NCI-H1417 (cell line): ENCODE measurements at regions not wholly inside any gene's neighbourhood (a gene's known extent, or its start where the extent isn't known, plus 50 kb on each side); places are given as distances from the start of the nearest gene placed in this dataset.

Experiments
- DNase-seq, 3 experiments: peaks; one replicate each; lab custom pipeline; 2025; lab: John Stamatoyannopoulos, UW

DNA sequence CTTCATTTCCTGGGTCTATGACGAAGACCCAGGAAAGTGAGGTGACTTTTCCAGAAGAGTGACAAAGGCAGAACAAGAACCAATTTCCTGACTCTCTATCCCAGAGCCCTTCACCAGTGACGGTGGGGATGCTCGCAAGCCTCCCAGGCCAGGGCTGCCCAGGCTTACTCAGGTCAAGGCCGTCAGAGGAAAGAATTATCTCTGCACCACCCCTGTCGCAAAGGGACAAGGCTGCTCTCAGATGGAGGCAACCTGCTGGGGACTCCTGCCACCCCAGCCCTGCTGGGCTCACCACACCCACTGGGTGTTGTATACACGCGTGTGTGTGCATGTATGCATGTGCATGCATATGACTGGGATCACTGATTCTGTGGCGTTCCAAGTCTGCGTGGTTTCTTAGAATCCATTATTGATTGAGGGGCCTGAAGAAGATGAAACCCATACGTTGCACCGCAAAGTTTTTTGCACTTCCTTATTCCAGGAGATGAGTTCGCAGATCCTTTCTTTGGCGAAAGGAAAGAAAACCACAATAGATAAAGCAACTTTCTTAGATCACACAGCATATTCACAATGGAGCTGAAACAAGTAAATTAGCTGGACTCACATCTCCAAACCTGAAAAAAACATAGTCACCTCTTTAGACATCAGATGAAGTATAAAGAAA lies 255.8 kb downstream of the RHOU start:
- no peak for DNase-seq

DNA sequence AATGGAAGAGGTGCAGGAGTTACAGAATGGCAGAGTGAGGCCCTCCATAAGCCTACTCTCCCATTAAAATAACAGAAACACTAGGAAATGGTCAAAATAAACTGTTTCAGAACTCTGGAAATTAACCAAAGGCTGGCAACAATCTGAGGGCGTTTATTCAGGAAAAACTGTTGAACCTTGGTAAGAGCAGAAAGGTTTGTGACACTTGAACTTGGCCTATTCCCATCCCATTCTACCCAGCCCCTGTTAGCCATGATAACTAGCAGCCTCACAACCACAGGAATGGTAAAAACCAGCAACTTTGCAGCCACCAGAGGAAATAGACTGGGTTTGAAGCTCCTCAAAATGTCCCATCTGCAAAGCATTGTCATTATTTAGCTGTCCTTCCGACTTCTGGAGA lies 256.8 kb downstream of the RHOU start:
- DNase-seq, result no peak

DNA sequence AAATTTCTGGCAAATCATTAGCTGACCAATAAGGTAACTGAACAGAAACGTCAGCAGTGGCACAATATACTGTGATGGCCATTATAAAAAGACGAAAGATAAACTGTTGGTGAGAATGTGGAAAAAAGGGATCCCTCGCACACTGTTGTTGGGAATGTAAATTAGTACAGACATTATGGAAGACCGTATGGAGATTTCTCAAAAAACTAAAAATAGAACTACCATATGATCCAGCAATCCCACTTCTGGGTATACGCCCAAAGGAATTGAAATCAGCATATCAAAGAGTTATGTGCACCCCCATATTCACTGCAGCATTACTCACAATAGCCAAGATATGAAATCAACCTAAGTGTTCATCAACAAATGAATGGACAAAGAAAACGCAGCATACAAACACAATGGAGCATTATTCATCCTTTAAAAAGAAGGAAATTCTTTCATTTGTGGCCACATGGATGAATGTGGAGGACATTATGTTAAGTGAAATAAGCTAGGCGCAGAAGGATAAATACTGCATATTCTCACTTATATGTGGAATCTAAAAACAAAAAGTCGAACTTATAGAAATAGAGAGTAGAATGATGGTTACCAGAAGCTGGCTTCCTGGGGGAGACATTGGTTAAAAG lies 257.7 kb downstream of the RHOU start:
- DNase-seq, result no peak

DNA sequence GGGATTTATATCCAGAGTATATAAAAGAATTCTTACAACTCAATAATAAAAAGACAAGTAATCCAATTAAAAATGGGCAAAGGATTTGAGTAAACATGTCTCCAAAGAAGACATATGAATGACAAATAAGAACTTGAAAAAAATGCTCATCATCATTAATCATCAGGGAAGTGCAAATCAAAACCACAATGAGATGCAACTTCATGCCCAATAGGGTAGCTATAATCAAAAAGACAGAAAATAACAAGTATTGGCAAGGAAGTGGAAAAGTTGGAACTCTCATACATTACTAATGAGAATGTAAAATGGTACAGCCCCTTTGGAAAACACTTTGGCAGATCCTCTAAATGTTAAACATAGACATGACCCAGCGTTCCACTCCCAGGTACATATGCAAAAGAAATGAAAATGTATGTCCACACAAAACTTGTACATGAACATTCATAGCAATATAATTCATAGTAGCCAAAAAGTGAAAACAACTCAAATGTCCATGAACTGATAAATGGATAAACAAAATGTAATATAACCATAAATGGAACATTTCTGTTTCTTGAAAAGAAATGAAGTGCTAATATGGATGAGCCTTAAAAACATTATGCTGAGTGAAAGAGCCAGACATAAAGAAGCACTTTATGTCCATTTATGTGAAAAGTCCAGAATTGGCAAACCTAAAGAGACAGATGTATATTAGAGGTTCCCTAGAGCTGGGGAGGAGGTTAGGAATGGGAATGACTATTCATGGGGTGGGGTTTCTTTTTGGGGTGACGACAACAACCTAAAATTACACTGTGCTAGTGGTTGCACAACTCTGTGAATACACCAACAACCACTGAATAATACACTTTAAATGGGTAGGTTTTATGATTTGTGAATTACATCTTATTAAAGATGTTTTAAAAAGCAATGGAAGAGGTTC lies 259.7 kb downstream of the RHOU start:
- no peak for DNase-seq

DNA sequence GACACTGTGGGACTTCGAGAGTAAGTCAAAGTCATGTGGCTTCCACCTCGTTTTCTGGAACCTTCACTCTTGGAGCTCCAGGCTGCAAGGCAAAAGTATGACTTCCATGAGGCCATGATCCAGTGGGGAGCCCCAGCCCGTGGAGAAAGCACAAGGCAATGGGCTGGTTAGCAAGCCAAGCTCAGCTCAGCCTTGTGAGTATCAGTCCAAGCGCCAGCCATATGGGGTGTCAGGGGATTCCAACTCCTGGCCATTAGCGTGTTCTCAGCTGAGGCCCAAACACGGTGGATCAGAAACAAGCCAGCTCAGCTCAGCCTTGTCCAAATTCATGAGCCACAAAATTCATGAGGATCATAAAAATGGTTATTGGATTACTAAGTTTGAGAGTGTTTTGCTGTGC lies 261.0 kb downstream of the RHOU start:
- DNase-seq, result no peak

DNA sequence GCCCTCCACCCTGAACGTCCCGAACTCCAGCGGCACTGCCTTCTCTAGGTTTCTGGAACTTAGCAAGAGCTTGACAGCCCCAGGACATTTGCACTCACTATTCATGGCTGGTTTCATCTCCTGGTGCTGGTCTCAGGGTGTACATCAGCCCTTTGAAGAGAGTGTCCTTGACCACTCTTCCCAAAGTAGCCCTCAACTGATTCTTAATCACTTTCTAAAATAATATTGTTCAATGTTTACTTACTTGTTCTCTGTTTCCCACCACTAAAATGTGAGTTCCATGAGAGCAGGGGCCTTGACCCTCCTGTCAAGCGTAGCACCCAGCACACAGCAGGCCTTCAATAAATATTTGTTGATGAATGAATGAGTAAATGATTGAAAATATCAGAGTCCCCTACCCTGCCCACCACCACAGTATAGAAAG lies 262.5 kb downstream of the RHOU start:
- no peak for DNase-seq

DNA sequence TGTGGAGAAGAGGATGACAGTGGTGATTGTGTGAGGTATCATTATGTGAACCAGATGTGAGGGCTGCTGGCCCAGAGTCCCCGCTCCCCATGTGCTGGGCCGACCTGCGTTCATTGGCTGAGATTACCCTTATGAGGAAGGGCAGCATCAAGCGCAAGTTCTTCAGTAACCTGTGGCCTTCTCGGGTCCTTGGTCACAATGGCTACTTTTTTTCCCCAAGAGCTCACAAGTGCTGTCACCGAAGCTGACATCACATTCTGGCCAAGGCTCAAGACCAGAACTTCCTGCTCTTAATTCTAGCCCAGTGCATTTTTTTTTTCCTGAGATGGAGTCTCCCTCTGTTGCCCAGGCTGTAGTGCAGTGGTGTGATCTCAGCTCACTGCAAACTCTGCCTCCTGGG lies 262.9 kb downstream of the RHOU start:
- DNase-seq, result no peak

DNA sequence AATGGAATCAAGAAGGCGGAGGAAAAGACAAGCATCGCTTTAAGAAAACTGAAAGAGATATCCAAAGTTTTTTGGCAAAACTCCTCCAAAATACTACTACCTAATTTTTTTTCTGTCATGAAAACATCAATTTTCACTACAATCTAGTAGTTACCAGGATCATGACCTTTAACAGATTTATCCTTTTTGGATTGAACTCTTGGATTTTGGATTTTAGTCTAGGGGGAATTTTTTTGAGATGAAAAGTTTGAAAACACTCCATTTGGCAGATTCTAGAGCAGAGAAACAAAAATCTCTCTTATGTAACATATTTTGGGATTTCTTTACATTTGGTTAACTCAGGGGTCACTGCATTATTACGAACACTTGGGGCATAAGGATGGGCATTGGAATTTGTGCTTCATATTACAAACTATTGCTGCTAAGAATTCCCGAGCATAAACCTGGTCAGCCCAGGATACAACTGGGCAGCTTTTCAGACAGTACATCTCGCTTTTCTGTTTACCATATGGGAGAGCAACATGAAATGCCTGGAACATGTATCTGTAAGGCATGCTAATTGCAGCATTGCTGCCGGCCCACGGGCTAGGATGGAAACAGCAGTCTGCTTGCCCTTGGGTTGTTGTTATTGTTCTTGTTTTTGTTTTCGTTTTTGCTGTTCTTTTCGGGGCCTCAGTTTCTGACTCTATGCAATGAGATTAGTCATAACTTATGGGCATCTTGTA lies 264.3 kb downstream of the RHOU start:
- DNase-seq, result no peak

DNA sequence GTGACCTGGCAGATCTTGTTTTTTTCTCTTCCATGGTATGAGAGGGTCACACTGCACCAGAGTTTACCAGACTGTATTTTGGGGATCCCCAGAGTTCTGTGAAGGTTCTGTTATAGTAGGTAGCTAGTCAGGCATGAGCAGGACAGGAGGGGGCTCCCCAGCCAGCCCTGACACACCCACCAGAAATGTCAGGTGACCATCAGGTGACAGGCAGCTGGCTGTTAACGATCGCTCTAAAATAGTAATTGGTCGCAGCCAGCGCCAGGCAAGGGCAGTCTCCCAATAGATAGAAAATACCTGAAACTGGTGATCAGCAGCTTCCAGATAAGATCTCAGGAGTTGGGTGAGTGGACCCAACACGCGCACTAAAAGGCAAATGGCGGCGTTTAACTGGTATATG lies 264.9 kb downstream of the RHOU start:
- no peak for DNase-seq

DNA sequence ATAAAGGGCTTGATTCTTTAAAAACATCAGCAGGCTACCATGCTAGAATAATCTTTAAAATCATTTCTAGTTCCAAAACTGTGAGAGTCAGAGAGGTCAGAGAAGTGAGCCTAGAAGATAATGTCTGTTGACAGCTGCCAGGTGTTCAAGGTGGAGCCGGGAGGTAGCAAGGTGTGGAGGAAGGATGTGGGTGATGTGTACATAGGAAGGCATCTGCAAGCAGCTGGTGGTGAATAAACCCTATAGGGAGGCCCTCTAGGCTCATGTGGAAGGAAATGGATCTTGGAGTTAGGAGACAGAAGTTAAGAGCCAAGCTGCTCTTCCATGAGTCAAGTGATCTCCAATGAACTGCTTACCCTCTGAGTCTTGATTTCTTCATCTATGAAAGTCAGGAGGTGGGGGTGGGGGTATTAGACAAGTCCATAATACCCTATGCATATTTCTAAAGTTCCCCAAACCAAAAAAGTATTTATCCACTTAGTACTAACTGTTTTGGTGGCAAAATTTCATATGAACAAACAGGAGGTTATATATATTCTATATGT lies 266.3 kb downstream of the RHOU start:
- peak in 1 of 3 experiments; percentile 3 for DNase-seq

DNA sequence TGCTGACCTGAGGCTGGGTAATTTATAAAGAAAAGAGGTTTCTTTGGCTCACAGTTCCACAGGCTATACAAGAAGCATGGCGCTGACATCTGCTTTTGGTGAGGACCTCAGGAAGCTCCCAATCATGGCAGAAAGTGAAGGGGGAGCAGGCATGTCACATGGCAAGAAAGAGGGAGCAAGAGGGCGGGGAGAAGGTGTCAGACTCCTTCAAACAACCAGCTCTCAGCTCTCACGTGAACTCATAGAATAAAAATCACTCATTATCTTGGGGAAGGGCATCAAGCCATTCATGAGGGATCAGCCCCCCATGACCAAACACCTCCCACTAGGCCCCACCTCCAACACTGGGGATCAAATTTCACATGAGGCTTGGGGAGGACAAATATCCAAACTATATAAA lies 266.8 kb downstream of the RHOU start:
- no peak for DNase-seq

DNA sequence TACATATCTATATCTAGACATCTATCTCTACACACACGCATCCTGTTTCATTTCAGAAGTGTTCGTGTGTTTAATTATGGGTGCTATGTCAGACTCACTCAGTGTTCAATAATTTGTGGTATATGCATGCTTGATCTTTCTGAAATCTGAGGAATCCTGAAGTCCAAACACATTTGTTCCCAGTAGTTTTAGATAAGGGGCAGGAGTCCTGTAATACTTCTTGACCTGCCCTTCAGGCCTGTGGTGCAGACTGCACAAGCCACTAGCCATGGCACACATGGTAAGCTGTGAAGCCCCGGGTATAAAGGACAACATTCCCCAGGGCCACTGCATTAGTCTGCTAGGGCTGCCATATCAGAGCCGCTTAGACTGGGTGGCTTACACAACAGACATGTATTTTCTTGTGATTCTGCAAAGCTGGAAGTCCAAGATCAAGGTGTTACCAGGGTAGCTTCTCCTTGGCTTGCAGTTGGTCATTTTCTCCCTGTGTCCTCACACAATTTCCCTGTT lies 267.2 kb downstream of the RHOU start:
- DNase-seq, result no peak

DNA sequence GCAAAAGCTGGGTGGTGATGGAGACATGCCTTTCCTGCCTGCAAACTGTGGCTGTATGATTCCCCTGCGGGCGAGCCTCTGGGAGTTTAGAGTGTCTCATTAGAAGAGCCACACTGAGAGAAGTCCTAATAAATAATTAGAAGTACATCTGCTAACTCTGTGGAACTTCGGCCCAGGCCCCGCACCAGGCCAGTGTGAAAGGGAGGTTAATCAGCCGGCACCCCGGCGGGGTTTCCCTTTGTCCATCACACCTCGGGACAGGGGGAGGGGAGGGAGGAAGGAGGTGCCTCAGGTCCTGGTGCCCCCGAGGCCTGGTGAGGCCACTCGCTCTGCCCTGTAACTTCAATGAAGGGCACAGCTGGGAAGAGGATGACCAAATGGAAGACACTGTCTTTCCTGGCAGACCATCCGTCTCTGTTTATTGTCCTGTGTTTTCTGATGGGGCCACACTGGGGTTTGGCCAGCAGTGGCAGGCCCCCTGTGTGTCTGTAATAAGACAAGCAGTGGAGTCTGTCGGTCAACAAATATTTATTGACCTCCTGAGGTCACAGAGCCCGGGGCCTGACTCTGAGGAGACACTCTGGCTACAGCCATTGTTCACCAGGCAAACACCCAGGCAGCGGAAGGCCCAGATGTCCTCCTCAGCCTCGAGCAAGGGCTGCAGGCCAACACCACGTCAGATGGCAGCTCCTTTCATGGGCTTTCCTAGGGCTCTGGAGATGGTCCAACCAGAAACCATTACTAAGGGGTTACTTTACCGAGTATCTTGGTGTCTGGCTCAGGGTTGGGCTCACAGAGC lies 267.5 kb upstream of the RAB4A start:
- peak in 1 of 3 experiments; percentile 4 for DNase-seq

DNA sequence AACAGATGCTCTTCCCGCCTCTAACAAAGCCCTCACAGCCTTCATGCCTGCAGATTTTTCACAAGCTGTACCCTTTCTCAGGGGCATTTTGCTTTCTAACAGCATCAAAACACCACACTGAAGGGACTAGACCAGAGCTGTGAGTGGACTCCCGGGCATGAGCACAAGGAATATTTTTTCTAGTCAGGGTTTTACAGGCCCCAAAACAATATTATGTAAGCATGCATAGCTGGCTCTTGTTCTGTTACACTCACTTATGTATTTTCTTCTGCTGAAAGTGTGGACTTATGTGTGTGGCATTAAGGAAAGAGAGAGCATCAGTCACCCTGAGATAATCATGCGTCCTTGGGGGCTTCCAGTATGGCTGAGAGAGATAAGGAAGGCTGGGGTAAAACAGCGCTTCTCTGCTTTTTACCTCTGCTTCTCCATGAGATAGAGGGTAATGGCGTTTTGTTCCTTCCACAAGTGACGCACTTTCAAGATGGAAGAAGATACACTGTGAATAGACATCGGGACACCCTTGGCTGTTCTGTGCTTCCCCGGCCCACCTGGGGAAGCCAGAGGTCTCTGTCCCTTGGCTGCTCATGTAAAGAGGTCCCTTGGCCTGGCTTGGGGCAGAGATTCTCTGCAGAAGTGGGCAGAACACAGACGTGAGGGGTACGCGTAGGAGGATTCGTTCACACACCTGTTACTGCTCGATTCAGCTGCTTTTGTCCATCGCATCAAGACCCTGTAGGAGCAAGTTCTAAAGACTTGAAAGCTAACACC lies 266.7 kb upstream of the RAB4A start:
- no peak for DNase-seq

DNA sequence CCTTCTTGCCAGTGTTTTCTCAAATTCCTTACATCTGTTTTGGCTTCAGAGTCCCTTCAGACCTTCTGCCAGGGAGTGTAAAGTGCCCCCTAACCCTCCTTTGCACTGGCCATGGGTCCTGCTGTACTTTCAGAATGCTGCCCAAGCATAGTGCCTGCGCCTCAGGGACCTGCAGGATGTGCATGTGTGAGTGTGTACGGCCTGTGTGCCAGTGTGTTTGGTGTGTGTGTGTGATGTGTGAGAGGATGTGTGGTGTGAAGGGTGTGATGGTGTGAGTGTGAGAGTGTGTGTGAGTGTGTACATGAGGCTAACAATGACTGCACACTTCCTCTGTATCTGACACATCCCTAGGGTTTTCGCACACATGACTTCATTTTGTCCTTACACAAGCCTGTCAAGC lies 265.8 kb upstream of the RAB4A start:
- DNase-seq, result no peak

DNA sequence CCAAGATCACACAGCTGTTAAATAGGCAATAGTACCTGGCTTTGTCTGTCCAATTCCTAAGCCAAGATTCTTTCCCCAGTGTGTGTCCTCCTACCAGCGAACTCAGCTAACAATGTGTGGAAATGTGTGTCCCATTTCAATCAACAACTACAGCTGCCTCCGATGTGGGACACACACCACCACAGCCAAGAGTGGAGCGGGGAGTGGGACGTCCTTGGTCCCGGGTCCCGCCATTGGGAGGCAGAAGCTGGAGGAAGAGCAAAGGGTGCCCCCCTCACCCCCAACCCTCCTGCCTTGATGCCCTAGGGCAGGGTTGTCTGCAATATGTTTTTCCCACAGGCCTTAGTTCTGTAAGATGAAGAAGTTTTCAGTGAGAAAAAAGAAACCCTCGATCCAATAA lies 265.4 kb upstream of the RAB4A start:
- no peak for DNase-seq

DNA sequence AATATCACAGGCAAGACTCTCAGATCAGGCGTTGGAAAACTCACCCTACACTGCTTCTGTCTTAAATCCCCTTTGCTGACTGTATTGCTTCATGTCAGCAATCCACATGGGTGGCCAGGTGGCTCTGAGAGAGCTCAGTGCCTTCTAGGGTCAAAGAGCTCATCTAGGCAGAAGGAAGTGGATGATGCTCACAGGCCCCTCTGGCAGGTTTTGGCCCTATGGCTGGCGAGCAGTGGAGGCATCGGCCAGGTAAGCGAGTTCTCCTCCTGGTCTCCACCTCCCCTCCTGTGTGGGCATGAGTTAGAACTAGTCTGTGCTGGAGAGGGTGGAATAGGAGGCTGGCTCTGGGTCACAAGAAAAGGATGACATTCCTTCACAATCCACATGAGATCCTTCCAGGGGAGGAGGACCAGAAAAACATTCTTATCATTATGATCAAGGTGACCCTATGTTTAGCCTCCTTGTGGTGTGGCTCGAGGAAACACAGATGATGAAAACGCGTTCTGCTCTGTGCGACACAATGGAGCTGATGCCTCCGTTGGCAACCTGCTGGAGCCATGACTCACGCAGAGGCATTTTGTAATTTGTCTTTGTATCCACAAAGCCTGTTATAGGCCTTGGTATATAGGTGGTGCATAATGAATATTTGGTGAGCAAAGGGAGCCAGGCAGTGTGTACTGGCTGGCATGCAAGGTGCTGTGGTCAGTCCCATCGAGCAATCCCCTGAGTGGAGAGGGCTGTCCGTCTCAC lies 264.6 kb upstream of the RAB4A start:
- DNase-seq, result no peak

DNA sequence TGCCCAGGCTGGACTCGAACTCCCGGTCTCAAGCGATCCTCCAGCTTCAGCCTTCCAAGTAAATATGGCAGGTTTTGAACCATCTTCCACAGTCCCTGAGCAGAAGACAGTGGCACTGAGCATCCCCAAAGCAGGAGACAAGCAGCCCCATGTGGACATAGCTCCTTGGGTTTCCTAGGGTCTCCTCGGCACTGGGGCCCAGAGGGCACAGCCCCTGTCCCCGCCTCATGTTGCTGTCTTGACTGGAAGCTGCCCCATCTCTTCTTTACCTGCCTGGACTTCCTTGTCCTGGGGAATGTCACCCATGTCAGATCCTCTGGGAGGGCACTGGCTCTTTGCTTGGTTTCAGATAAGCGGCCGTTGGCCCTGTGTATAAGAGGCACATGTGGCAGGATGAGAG lies 263.7 kb upstream of the RAB4A start:
- DNase-seq, result no peak

DNA sequence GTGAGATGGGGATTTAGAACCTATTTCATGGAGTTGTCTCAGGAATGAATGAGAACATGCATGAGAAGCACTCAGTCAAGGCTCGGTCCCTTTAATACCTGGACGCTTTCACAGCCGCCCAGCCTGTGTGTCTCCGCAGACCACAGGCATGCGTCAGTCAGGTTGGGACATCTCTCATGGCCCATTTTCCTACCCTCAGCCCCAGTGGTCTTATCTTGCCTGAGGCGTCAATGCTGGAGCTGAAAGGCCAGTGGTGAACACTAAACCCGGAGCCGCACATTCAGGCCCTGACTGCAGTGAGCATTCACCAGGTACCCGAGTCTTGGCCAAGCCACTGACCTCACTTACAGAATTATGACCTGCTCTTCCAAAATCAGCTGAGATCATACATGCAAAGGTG lies 263.2 kb upstream of the RAB4A start:
- DNase-seq, result no peak
